SK-N-SH (cell line): ENCODE measurements at regions not wholly inside any gene's neighbourhood (a gene's known extent, or its start where the extent isn't known, plus 50 kb on each side); places are given as distances from the start of the nearest gene placed in this dataset.

ENCODE experiments used
- CTCF ChIA-PET: fragments of 300-600, 350-600 bp; formaldehyde crosslinking; extraction: SDS; loops from one replicate; lab custom pipeline; 2021; lab: Yijun Ruan, JAX
- POLR2A ChIA-PET: fragments of 350-600 bp; sonication (Branson Sonifier 250); formaldehyde crosslinking; extraction: SDS; loops from one replicate; lab custom pipeline; 2020; ENCODE audit warnings: antibody characterized with exemption, inconsistent platforms; lab: Yijun Ruan, JAX
- DNase-seq: peaks from one replicate; pipeline ENCODE4 v3.0.0; 2012
- H2AFZ ChIP-seq: fragments of 200-600 bp; sonication (generic); 2 replicates; pipeline ENCODE4 v1.8.1; 2016; ENCODE audit warnings: antibody characterized with exemption, mild to moderate bottlenecking, low read depth
- H3F3A ChIP-seq: fragments of 200-600 bp; sonication (generic); replicated peaks from 2 replicates; pipeline ENCODE3; 2016; ENCODE audit warnings: antibody characterized with exemption, mild to moderate bottlenecking; ENCODE audit not compliant: insufficient read depth
- H3K27ac ChIP-seq, 2 experiments: fragments of 200-500 bp in 1 of 2; fragments of 200-600 bp in 1 of 2; sonication (Bioruptor generic) in 1 of 2; sonication (generic), shearing (Covaris generic) in 1 of 2; 2 replicates each; pipeline versions ENCODE4 v1.5.1 to v1.6.1; 2014 to 2016; ENCODE audit warnings: low read depth in 2 of 2, inconsistent platforms in 1 of 2, low read length in 1 of 2, mild to moderate bottlenecking in 1 of 2, mixed read lengths in 1 of 2
- H3K27me3 ChIP-seq: fragments of 200-600 bp; sonication (generic), shearing (Covaris generic); 2 replicates; pipeline ENCODE4 v1.6.1; 2016; ENCODE audit warnings: mixed run types; ENCODE audit not compliant: insufficient read depth
- H3K36me3 ChIP-seq, 2 experiments: fragments of 200-500 bp in 1 of 2; fragments of 200-600 bp in 1 of 2; sonication (Bioruptor generic) in 1 of 2; sonication (generic) in 1 of 2; replicated peaks in 1 of 2; 2 replicates each; pipeline versions ENCODE3 to v1.5.1; 2014 to 2016; ENCODE audit warnings: low read length in 1 of 2, mild to moderate bottlenecking in 1 of 2; ENCODE audit not compliant: insufficient read depth in 2 of 2, control insufficient read depth in 1 of 2
- H3K4me1 ChIP-seq, 2 experiments: fragments of 200-500 bp in 1 of 2; fragments of 200-600 bp in 1 of 2; sonication (Bioruptor generic) in 1 of 2; sonication (generic), shearing (Covaris generic) in 1 of 2; 2 replicates each; pipeline versions ENCODE4 v1.5.1 to v1.6.1; 2014 to 2016; ENCODE audit warnings: low read depth in 1 of 2, low read length in 1 of 2, mixed run types in 1 of 2; ENCODE audit not compliant: insufficient read depth in 2 of 2, control insufficient read depth in 1 of 2
- H3K4me2 ChIP-seq: fragments of 200-600 bp; sonication (generic), shearing (Covaris generic); 2 replicates; pipeline ENCODE4 v1.6.1; 2017; ENCODE audit warnings: mixed run types
- H3K4me3 ChIP-seq, 2 experiments: fragments of 200-500 bp in 1 of 2; fragments of 200-600 bp in 1 of 2; sonication (Bioruptor generic) in 1 of 2; sonication (generic), shearing (Covaris generic) in 1 of 2; 2 replicates each; pipeline versions ENCODE4 v1.5.1 to v1.8.1; 2014 to 2016; ENCODE audit warnings: low read depth in 2 of 2, inconsistent platforms in 1 of 2, low read length in 1 of 2, mild to moderate bottlenecking in 1 of 2, mixed read lengths in 1 of 2, moderate library complexity in 1 of 2
- H3K79me2 ChIP-seq: fragments of 200-600 bp; sonication (generic); 2 replicates; pipeline ENCODE4 v1.8.1; 2017; ENCODE audit warnings: mild to moderate bottlenecking; ENCODE audit not compliant: insufficient read depth
- H3K9ac ChIP-seq: fragments of 200-600 bp; sonication (generic); 2 replicates; pipeline ENCODE4 v1.6.1; 2017; ENCODE audit warnings: mixed run types
- H3K9me2 ChIP-seq: fragments of 200-600 bp; sonication (generic); 2 replicates; pipeline ENCODE4 v1.6.1; 2017; ENCODE audit warnings: mixed run types
- H3K9me3 ChIP-seq: fragments of 200-600 bp; sonication (generic); 2 replicates; pipeline ENCODE4 v1.6.1; 2017; ENCODE audit warnings: mixed run types, mild to moderate bottlenecking, moderate library complexity
- H4K20me1 ChIP-seq: fragments of 200-600 bp; sonication (generic); 2 replicates; pipeline ENCODE4 v1.6.1; 2017; ENCODE audit warnings: mild to moderate bottlenecking, mixed run types; ENCODE audit not compliant: insufficient read depth
- ELF1 ChIP-seq: IDR thresholded peaks from 2 replicates; pipeline ENCODE4 v1.4.0; 2012
- FOXJ3 ChIP-seq: sonication (generic); formaldehyde crosslinking; IDR thresholded peaks from 2 replicates; pipeline ENCODE4 v1.5.1; 2020; ENCODE audit warnings: mild to moderate bottlenecking, missing genetic modification reagents
- FOXM1 ChIP-seq: IDR thresholded peaks from 2 replicates; pipeline ENCODE4 v1.4.0; 2012; ENCODE audit warnings: low read depth, mild to moderate bottlenecking
- GABPA ChIP-seq: IDR thresholded peaks from 2 replicates; pipeline ENCODE4 v1.4.0; 2012; ENCODE audit warnings: low read depth, mild to moderate bottlenecking
- GATA2 ChIP-seq: sonication (generic); formaldehyde crosslinking; IDR thresholded peaks from 2 replicates; pipeline ENCODE4 v1.5.0; 2020; ENCODE audit warnings: mild to moderate bottlenecking, missing genetic modification reagents
- MEF2A ChIP-seq: IDR thresholded peaks from 2 replicates; pipeline ENCODE4 v1.4.0; 2012; ENCODE audit warnings: low read depth, borderline replicate concordance
- NRF1 ChIP-seq: IDR thresholded peaks from 2 replicates; pipeline ENCODE4 v1.6.1; 2012; ENCODE audit warnings: low read depth, mild to moderate bottlenecking, low read length
- POLR2AphosphoS5 ChIP-seq: IDR thresholded peaks from 2 replicates; pipeline ENCODE4 v1.6.1; 2012; ENCODE audit warnings: low read depth, low read length
- RAD21 ChIP-seq: IDR thresholded peaks from 2 replicates; pipeline ENCODE4 v1.6.1; 2012; ENCODE audit warnings: mild to moderate bottlenecking, low read length
- RCOR1 ChIP-seq: fragments of 150-350 bp; IDR thresholded peaks from 2 replicates; pipeline ENCODE4 v1.6.1; 2017; ENCODE audit warnings: antibody characterized with exemption, low read length
- RFX5 ChIP-seq: IDR thresholded peaks from 2 replicates; pipeline ENCODE4 v1.6.1; 2012; ENCODE audit warnings: mild to moderate bottlenecking, improper control_type of control experiment, low read length
- RXRA ChIP-seq: IDR thresholded peaks from 2 replicates; pipeline ENCODE4 v1.4.0; 2012; ENCODE audit warnings: low read depth, mild to moderate bottlenecking, borderline replicate concordance
- SMC3 ChIP-seq: IDR thresholded peaks from 2 replicates; pipeline ENCODE4 v1.6.1; 2012; ENCODE audit warnings: low read depth, low read length, improper control_type of control experiment
- TAF1 ChIP-seq: IDR thresholded peaks from 2 replicates; pipeline ENCODE4 v1.6.1; 2012; ENCODE audit warnings: low read depth, mild to moderate bottlenecking, low read length, moderate library complexity, borderline replicate concordance
- YY1 ChIP-seq: IDR thresholded peaks from 2 replicates; pipeline ENCODE4 v1.4.0; 2012; ENCODE audit warnings: low read depth, mild to moderate bottlenecking
- WGBS: methylation state at CpG from one replicate; pipeline ENCODE4 v1.1.6; 2017; ENCODE audit warnings: low lambda C conversion rate; 5-methylcytosine and 5-hydroxymethylcytosine counted together
- TF ChIP-seq, protein P1 (sequence below): IDR thresholded peaks from 2 replicates; pipeline ENCODE4 v1.4.0; 2012; ENCODE audit warnings: low read depth, borderline replicate concordance
- TF ChIP-seq, protein P2 (sequence below): fragments of 200-600 bp; sonication (generic); IDR thresholded peaks from 2 replicates; pipeline ENCODE4 v1.6.1; 2017; ENCODE audit warnings: antibody characterized with exemption, mild to moderate bottlenecking, moderate library complexity
- TF ChIP-seq, protein P3 (sequence below): fragments of 150-350 bp; IDR thresholded peaks from 2 replicates; pipeline ENCODE4 v1.6.1; 2016; ENCODE audit warnings: mild to moderate bottlenecking, low read depth, low read length
- TF ChIP-seq, protein P4 (sequence below): IDR thresholded peaks from 2 replicates; pipeline ENCODE4 v1.4.0; 2012; ENCODE audit warnings: low read depth
- TF ChIP-seq, protein P5 (sequence below): IDR thresholded peaks from 2 replicates; pipeline ENCODE4; 2012

DNA sequence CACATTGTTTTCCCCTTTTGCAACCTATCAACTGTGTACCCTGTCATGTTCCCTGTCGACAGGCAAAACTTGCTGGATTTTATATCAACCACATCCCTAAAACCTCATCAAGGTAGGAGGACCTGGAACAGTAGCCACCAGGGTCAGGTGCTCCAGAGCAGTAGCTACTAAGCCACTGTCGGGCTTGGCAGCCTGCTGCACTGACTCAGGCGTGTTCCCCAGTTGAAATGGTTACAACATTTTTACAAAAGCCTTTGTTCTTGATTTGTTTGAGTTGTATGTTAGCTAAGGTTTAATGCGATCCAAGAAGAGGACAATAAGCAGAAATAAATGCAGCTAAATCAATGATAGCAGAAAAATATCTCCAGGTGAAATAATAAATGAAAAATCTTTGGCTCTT lies 407.4 kb upstream of the TLE4 start:
- H4K20me1 ChIP-seq = no peaks in the 10 kb centered on the region
- no peaks in the 10 kb centered on the region for H3K9me3 ChIP-seq
- no peak overlapping the region for H3K9ac ChIP-seq
- WGBS = 88% methylated on average over 4 of the region's 4 CpGs
- no peaks in the 10 kb centered on the region for H3K27me3 ChIP-seq
- DNase-seq = no peak
- H3K27ac ChIP-seq = no peak overlapping the region
- H3F3A ChIP-seq = no peaks in the 10 kb centered on the region
- CTCF ChIA-PET = no interaction called here
- no peaks in the 10 kb centered on the region for H3K79me2 ChIP-seq
- no peaks in the 10 kb centered on the region for H3K9me2 ChIP-seq
- no peak overlapping the region for H3K4me3 ChIP-seq
- POLR2A ChIA-PET = no interaction called here
- no peaks in the 10 kb centered on the region for H3K36me3 ChIP-seq
- TF ChIP-seq, protein P1, sequence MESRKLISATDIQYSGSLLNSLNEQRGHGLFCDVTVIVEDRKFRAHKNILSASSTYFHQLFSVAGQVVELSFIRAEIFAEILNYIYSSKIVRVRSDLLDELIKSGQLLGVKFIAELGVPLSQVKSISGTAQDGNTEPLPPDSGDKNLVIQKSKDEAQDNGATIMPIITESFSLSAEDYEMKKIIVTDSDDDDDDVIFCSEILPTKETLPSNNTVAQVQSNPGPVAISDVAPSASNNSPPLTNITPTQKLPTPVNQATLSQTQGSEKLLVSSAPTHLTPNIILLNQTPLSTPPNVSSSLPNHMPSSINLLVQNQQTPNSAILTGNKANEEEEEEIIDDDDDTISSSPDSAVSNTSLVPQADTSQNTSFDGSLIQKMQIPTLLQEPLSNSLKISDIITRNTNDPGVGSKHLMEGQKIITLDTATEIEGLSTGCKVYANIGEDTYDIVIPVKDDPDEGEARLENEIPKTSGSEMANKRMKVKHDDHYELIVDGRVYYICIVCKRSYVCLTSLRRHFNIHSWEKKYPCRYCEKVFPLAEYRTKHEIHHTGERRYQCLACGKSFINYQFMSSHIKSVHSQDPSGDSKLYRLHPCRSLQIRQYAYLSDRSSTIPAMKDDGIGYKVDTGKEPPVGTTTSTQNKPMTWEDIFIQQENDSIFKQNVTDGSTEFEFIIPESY = no peak
- TF ChIP-seq, protein P2, sequence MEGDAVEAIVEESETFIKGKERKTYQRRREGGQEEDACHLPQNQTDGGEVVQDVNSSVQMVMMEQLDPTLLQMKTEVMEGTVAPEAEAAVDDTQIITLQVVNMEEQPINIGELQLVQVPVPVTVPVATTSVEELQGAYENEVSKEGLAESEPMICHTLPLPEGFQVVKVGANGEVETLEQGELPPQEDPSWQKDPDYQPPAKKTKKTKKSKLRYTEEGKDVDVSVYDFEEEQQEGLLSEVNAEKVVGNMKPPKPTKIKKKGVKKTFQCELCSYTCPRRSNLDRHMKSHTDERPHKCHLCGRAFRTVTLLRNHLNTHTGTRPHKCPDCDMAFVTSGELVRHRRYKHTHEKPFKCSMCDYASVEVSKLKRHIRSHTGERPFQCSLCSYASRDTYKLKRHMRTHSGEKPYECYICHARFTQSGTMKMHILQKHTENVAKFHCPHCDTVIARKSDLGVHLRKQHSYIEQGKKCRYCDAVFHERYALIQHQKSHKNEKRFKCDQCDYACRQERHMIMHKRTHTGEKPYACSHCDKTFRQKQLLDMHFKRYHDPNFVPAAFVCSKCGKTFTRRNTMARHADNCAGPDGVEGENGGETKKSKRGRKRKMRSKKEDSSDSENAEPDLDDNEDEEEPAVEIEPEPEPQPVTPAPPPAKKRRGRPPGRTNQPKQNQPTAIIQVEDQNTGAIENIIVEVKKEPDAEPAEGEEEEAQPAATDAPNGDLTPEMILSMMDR = no peak
- TF ChIP-seq RFX5 = no peak
- TF ChIP-seq, protein P3, sequence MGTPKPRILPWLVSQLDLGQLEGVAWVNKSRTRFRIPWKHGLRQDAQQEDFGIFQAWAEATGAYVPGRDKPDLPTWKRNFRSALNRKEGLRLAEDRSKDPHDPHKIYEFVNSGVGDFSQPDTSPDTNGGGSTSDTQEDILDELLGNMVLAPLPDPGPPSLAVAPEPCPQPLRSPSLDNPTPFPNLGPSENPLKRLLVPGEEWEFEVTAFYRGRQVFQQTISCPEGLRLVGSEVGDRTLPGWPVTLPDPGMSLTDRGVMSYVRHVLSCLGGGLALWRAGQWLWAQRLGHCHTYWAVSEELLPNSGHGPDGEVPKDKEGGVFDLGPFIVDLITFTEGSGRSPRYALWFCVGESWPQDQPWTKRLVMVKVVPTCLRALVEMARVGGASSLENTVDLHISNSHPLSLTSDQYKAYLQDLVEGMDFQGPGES = no peak
- TF ChIP-seq FOXJ3 (CRISPR knock-in tag) = no peak
- TF ChIP-seq TAF1 = no peak
- TF ChIP-seq POLR2AphosphoS5 = no peak
- TF ChIP-seq ELF1 = no peak
- TF ChIP-seq, protein P4, sequence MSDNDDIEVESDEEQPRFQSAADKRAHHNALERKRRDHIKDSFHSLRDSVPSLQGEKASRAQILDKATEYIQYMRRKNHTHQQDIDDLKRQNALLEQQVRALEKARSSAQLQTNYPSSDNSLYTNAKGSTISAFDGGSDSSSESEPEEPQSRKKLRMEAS = no peak
- no peak for TF ChIP-seq RXRA
- no peak for TF ChIP-seq SMC3
- no peak for TF ChIP-seq YY1
- no peak for TF ChIP-seq NRF1
- TF ChIP-seq, protein P5, sequence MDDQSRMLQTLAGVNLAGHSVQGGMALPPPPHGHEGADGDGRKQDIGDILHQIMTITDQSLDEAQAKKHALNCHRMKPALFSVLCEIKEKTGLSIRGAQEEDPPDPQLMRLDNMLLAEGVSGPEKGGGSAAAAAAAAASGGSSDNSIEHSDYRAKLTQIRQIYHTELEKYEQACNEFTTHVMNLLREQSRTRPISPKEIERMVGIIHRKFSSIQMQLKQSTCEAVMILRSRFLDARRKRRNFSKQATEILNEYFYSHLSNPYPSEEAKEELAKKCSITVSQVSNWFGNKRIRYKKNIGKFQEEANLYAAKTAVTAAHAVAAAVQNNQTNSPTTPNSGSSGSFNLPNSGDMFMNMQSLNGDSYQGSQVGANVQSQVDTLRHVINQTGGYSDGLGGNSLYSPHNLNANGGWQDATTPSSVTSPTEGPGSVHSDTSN = no peak
- TF ChIP-seq RCOR1 = no peak
- TF ChIP-seq RAD21 = no peak
- no peak for TF ChIP-seq GABPA
- TF ChIP-seq MEF2A = no peak
- no peak for TF ChIP-seq GATA2 (CRISPR knock-in tag)
- TF ChIP-seq FOXM1 = no peak
- H3K4me2 ChIP-seq = no peak overlapping the region
- H3K4me1 ChIP-seq = no peaks in the 10 kb centered on the region
- no peak overlapping the region for H2AFZ ChIP-seq
